Fibroblast of the aortic adventitia (primary cell): ENCODE measurements at regions not wholly inside any gene's neighbourhood (a gene's known extent, or its start where the extent isn't known, plus 50 kb on each side); places are given as distances from the start of the nearest gene placed in this dataset.
A peak's percentile ranks its signal among the peaks of the same experiment; 100 is the strongest.
"Not testable (repeated sequence)": the region's sequence is repeated elsewhere in the genome, so short reads cannot be mapped to it uniquely, and the experiment has no call there.

Experiments used
- DNase-seq: peaks from one replicate; pipeline ENCODE4 v3.0.0-alpha.2; 2010; ENCODE audit warnings: low read depth
- H3K4me3 ChIP-seq: 2 replicates; pipeline ENCODE4 v1.5.1; 2011; ENCODE audit warnings: low read depth, mild to moderate bottlenecking, control low read depth, low read length, moderate library complexity
- TF ChIP-seq, protein P1 (sequence below): IDR thresholded peaks from 2 replicates; pipeline ENCODE4 v1.5.1; 2011; ENCODE audit warnings: mild to moderate bottlenecking, low read length, control low read depth, inconsistent platforms; ENCODE audit not compliant: insufficient read depth

DNA sequence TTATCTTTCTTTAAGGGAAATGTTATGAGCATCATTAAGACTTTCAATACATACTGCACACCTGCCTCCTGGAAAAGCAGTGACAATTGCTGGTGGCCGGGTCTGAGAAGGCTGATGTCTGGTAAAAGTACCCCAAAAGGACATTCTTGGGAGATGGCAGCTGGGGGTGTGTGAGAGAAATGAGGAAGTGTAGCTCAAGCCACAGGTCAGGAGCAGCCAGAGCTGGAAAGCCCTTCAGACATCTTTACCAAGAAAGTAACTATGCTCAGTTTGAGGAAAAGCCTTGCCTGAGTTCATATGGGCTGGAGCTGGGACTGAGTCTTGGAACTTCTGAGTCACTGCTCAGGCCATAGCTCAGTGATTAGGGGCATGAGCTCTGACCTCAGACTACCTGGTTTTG is 94.7 kb upstream of the N4BP1 start:
- H3K4me3 ChIP-seq: no peak overlapping the region
- no peak for DNase-seq
- TF ChIP-seq, protein P1, sequence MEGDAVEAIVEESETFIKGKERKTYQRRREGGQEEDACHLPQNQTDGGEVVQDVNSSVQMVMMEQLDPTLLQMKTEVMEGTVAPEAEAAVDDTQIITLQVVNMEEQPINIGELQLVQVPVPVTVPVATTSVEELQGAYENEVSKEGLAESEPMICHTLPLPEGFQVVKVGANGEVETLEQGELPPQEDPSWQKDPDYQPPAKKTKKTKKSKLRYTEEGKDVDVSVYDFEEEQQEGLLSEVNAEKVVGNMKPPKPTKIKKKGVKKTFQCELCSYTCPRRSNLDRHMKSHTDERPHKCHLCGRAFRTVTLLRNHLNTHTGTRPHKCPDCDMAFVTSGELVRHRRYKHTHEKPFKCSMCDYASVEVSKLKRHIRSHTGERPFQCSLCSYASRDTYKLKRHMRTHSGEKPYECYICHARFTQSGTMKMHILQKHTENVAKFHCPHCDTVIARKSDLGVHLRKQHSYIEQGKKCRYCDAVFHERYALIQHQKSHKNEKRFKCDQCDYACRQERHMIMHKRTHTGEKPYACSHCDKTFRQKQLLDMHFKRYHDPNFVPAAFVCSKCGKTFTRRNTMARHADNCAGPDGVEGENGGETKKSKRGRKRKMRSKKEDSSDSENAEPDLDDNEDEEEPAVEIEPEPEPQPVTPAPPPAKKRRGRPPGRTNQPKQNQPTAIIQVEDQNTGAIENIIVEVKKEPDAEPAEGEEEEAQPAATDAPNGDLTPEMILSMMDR: no peak

DNA sequence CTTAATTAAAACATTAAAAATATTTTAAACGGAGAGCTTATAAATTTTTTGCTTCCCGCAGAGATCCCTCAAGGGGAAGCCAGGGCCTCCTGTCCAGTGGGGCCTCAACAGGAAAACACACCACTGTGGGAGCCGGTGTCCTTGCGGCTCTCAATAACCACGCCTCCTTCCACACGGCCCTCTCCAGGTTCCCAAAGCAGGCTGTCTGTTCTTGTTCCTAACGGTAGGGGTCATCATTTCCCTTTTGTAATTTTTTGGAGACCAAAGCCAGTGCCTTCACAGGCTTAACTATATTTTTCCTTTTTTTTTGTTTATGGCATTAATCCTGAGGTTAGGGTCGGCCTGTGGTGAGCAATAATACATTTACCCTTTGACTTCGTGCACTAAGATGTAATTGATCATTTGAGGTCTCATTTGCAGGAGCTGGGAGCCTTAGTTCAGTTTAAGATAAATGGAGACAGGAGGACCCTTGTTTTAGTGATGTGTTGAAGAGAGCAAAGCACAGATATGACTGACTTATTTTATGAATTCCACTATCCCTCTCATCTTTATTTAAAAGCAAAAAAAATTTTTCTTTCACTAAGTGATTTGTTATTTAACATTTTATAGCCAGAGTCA is 77.5 kb upstream of the N4BP1 start:
- DNase-seq: peak; percentile 76
- H3K4me3 ChIP-seq: no peak overlapping the region
- TF ChIP-seq, protein P1: peak; percentile 83

DNA sequence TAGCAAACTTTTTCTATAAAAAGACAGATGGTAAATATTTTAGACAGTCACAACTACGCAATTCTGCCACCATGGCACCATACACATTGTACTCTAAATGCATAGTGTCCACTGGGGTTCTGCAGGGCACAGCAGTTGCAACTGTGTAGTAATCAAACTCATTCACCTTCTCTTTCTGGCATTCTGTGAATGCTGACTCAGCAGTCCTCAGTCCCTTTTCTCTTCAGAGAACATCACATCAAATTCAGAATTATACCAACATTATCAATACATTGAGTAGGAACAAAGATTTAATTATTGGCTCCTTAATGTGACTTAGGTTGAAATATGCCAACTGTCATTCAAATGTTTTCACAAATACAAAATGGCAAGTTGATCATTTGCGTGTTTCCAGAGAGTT is 74.2 kb upstream of the N4BP1 start:
- DNase-seq: no peak
- TF ChIP-seq, protein P1: no peak
- no peak overlapping the region for H3K4me3 ChIP-seq

DNA sequence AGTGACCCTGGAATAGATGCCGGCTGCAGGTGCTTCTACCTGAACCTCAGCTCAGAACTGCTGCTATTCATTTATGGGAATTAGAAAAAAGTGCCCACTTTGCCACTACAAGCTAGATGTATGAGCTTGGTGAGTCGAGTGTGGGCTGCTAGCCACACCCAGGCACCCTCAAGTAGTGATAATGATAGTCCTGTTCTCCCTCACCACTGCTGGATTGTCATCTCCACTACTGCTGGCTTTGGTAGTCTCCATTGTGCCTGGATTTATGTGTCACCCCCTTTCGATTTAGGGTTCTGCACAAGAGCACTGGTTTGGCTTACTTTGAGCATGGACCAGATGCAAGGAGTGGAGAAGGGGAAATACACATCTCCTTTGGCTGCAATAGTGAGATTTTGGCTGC is 73.0 kb upstream of the N4BP1 start:
- no peak overlapping the region for H3K4me3 ChIP-seq
- TF ChIP-seq, protein P1: no peak
- DNase-seq: no peak

DNA sequence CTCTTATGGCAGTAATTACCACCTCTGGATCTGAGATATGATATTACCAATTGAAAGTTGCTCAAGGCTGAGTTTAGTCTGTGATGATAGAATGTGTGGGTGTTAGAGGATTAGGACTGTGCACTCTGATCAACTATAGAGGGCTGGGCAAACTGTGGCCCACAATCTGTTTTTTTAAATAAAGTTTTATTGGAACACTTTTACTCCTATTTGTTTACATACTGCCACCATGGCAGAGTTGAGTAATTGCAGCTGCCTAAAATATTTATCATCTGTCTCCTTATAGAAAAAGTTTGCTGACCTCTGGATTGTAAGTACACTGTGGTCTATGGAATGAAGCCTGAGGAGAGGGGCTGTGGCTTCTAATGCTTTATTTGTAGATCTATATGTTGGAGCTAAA is 71.5 kb upstream of the N4BP1 start:
- no peak for DNase-seq
- TF ChIP-seq, protein P1: no peak
- H3K4me3 ChIP-seq: no peak overlapping the region

DNA sequence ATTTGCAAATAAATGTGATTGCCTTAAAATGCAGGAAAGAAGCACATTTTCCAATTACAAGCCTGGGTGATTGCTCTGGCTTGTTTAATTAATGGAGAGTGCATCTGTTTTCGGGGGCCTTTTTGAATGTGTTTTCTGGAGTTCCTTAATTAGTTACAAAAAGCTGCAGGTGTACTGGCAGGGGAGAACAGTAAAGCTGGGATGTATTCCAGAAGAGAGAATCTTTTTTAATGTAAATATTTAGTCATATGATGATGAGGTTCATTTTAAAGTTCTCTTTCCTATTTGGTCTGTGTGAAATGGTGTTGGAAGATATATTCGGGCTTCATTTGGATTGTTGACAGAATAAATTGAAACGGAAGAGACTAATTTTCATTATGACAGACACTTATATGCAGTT is 70.9 kb upstream of the N4BP1 start:
- TF ChIP-seq, protein P1: no peak
- no peak overlapping the region for H3K4me3 ChIP-seq
- no peak for DNase-seq

DNA sequence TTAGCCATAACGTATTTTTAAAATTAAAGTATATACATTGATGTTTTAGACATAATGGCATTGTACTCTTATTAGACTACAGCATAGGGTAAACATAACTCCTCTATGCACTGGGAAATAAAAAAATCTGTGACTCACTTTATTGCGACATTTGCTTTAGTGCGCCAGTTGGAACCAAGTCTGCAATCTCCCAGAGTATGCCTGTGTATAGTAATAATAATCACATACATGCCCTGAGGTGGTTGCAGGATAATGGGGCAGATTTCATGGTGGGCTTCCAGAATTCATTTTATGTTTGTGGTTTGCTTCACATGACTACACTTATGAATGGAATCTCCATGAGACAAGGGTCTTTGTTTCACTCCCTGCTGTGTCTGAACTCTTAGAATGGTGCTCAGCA is 66.9 kb upstream of the N4BP1 start:
- no peak overlapping the region for H3K4me3 ChIP-seq
- DNase-seq: peak; percentile 41
- TF ChIP-seq, protein P1: no peak

DNA sequence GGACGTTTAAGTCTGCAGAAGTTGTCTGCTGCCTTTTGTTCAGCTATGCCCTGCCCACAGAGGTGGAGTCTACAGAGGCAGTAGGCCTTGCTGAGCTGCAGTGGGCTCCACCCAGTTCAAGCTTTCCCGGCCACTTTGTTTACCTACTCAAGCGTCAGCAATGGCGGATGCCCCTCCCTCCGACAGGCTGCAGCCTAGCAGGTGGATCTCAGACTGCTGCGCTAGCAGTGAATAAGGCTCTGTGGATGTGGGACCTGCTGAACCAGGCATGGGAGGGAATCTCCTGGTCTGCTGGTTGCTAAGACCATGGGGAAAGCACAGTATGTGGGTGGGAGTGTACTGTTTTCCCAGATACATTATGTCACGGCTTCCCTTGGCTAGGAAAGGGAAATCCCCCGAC is 58.2 kb upstream of the N4BP1 start:
- not testable (repeated sequence) for DNase-seq

More for the DNA sequence above, 58.2 kb upstream of the N4BP1 start:
- not testable (repeated sequence) for H3K4me3 ChIP-seq
